GM21529 (cell line): ENCODE measurements at regions not wholly inside any gene's neighbourhood (a gene's known extent, or its start where the extent isn't known, plus 50 kb on each side); places are given as distances from the start of the nearest gene placed in this dataset.

Source experiments
- ATAC-seq: cut with Tn5 transposase; IDR thresholded peaks from one replicate; pipeline ENCODE4 v1.9.1; 2021; ENCODE audit not compliant: unreplicated experiment

GRCh38 chr15:46207341-46207740 is 572.5 kb downstream of the SQOR start:
- no peak for ATAC-seq

GRCh38 chr15:46213551-46213950 is 578.7 kb downstream of the SQOR start:
- no peak for ATAC-seq

GRCh38 chr15:46222826-46223225 is 588.0 kb downstream of the SQOR start:
- ATAC-seq, result no peak

- no peak for ATAC-seq
Measured at GRCh38 chr15:46229263-46229662, 594.4 kb downstream of the SQOR start.

- ATAC-seq, result no peak
Measured at GRCh38 chr15:46231786-46232185, 597.0 kb downstream of the SQOR start.

- ATAC-seq, result no peak
Measured at GRCh38 chr15:46232471-46232870, 597.6 kb downstream of the SQOR start.

GRCh38 chr15:46242935-46243334 is 608.1 kb downstream of the SQOR start:
- ATAC-seq, result no peak

- no peak for ATAC-seq
Measured at GRCh38 chr15:46251903-46252302, 617.1 kb downstream of the SQOR start.

- no peak for ATAC-seq
Measured at GRCh38 chr15:46258056-46258455, 623.2 kb downstream of the SQOR start.

GRCh38 chr15:46260937-46261336 is 626.1 kb downstream of the SQOR start:
- no peak for ATAC-seq

GRCh38 chr15:46265664-46266347 is 631.0 kb downstream of the SQOR start:
- ATAC-seq, result no peak

- ATAC-seq, result no peak
Measured at GRCh38 chr15:46266661-46267060, 631.8 kb downstream of the SQOR start.

- no peak for ATAC-seq
Measured at GRCh38 chr15:46270481-46271147, 635.8 kb downstream of the SQOR start.

- ATAC-seq, result no peak
Measured at GRCh38 chr15:46275701-46276100, 640.9 kb downstream of the SQOR start.

- no peak for ATAC-seq
Measured at GRCh38 chr15:46277451-46277850, 642.6 kb downstream of the SQOR start.

GRCh38 chr15:46278062-46278461 is 643.2 kb downstream of the SQOR start:
- ATAC-seq, result no peak

GRCh38 chr15:46278486-46279090 is 643.8 kb downstream of the SQOR start:
- no peak for ATAC-seq

GRCh38 chr15:46280762-46281542 is 646.1 kb downstream of the SQOR start:
- ATAC-seq, result no peak

- ATAC-seq, result no peak
Measured at GRCh38 chr15:46293550-46293949, 658.7 kb downstream of the SQOR start.

- no peak for ATAC-seq
Measured at GRCh38 chr15:46296002-46296401, 661.2 kb downstream of the SQOR start.

GRCh38 chr15:46296797-46297196 is 662.0 kb downstream of the SQOR start:
- no peak for ATAC-seq

GRCh38 chr15:46297766-46298165 is 662.9 kb downstream of the SQOR start:
- ATAC-seq, result peak; percentile 86
